Upper lobe of right lung (tissue), 1 donor: ENCODE measurements at regions not wholly inside any gene's neighbourhood (a gene's known extent, or its start where the extent isn't known, plus 50 kb on each side); places are given as distances from the start of the nearest gene placed in this dataset.

Source experiments
- ATAC-seq: fragments of 200-7000 bp; cut with Tn5 transposase; one replicate; pipeline ENCODE4 v1.9.1; 2020; ENCODE audit warnings: mild to moderate bottlenecking, moderate library complexity
- DNase-seq: peaks from one replicate; pipeline ENCODE4 v3.0.0-alpha.2; 2020
- H3K27ac ChIP-seq: fragments of 200-600 bp; one replicate; pipeline ENCODE4 v1.8.0; 2022
- H3K27me3 ChIP-seq: fragments of 200-600 bp; one replicate; pipeline ENCODE4 v1.8.0; 2022; ENCODE audit warnings: mild to moderate bottlenecking
- H3K36me3 ChIP-seq: fragments of 200-600 bp; one replicate; pipeline ENCODE4 v1.8.0; 2022
- H3K4me1 ChIP-seq: fragments of 200-600 bp; one replicate; pipeline ENCODE4 v1.8.0; 2022
- H3K4me3 ChIP-seq: fragments of 200-600 bp; one replicate; pipeline ENCODE4 v1.8.0; 2022; ENCODE audit warnings: mild to moderate bottlenecking
- H3K9me3 ChIP-seq: fragments of 200-600 bp; one replicate; pipeline ENCODE4 v1.8.0; 2022
- intact Hi-C: fragments of 100-400 bp; cut with DNase I; formaldehyde crosslinking; loops from one replicate; pipeline ENCODE4 v1.11.0; 2022
- TF ChIP-seq, protein P1 (sequence below): fragments of 200-600 bp; IDR thresholded peaks from one replicate; pipeline ENCODE4 v1.8.0; 2022; ENCODE audit warnings: antibody characterized with exemption
- donor health status: DM: no; HTN: yes; CAD: no; lungs with severe emphysema.

DNA sequence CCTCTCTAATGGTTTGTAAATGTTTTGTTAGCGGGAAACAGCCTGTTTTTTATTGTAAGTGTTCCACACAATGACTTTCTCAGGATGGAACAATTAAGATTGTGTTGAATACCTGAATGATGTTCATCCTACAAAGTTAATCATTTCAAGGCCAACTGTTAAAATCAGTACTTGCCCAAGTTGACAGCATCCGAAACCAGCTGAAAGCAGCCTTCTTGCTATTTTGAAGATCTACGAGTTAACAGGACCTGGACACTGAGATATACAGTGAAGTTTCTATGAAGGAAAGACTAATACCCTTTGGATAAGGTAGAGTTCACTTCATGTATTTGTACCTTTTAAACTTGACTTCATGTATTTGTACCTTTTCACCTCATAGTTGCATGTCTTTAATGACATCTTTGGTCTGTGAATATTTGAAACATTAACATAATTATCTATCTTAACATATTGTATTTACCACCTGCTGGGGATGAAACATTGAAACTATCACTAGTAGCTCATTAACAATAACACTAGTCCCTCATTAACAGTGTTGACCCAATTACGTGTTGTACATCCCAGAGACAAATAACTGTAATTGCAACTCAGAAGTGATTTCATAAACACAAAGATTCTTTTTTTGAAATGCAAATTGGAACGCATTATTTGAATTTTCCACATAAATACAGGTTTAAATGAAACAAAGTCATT is 556.0 kb upstream of the MEX3C start:
- no peak for DNase-seq
- ATAC-seq, result no peak
- intact Hi-C loops, result no loop called here
- Histone ChIP-seq H3K9me3 (no peaks in the 10 kb centered on the region), H3K27ac (no peak overlapping the region), H3K27me3 (no peaks in the 10 kb centered on the region), H3K36me3 (no peaks in the 10 kb centered on the region), H3K4me1 (no peaks in the 10 kb centered on the region), H3K4me3 (no peak overlapping the region)
- TF ChIP-seq, protein P1, sequence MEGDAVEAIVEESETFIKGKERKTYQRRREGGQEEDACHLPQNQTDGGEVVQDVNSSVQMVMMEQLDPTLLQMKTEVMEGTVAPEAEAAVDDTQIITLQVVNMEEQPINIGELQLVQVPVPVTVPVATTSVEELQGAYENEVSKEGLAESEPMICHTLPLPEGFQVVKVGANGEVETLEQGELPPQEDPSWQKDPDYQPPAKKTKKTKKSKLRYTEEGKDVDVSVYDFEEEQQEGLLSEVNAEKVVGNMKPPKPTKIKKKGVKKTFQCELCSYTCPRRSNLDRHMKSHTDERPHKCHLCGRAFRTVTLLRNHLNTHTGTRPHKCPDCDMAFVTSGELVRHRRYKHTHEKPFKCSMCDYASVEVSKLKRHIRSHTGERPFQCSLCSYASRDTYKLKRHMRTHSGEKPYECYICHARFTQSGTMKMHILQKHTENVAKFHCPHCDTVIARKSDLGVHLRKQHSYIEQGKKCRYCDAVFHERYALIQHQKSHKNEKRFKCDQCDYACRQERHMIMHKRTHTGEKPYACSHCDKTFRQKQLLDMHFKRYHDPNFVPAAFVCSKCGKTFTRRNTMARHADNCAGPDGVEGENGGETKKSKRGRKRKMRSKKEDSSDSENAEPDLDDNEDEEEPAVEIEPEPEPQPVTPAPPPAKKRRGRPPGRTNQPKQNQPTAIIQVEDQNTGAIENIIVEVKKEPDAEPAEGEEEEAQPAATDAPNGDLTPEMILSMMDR, result no peak

DNA sequence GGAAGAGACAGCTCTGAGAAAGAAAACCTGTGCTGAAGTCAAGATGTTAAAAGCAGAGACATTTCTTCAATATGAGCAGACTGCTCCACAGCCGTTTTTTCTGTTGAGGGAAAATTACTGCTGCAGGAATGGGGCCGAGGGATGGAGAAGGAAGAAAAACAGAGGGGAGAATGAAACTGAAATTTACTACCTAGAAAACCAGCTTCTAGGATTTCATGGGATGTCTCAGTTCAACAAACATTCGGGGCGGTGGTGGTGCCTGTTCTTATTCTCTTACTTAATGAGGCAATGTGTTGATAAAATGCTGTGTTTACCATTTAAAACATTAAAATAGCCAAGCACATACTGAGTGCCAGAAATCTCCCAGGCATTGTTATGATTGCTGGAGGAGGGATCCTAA is 557.1 kb upstream of the MEX3C start:
- TF ChIP-seq, protein P1, result no peak
- intact Hi-C loops, result no loop called here
- Histone ChIP-seq H3K4me1 (no peaks in the 10 kb centered on the region), H3K4me3 (no peak overlapping the region), H3K9me3 (no peaks in the 10 kb centered on the region), H3K27ac (no peak overlapping the region), H3K36me3 (no peaks in the 10 kb centered on the region), H3K27me3 (no peaks in the 10 kb centered on the region)
- ATAC-seq (no peak), DNase-seq (no peak)

DNA sequence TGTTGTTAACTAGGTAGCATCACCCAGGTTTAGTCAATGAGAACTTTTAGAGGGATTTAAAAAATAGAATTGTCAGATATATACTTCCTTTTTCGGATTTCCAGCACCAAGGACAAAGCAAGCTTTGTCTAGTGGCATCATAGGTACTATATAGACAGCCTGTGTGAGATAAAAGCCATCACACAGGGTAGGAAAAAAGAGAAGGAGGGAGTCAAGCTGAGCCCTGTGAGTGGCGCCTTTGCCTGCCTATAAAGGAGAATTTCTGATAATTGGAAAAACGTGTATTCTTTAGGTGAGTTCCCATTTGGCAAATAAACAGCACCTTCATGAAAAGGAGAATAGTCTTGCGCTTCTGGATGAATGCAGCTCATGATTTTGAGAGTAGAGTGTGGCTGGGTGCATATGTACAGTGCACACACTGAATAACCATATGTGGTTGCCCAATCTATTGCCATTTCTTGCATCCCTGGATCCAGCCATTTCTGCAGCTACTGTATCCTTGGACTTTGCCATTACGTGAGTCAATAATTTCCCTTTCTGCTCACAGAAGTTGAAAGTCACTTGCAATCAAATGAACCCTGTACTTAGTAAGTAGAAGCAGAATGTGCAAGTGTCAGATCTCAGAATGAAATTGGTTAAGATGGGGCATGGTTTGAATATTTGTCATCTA is 559.9 kb upstream of the MEX3C start:
- Histone ChIP-seq H3K9me3 (no peaks in the 10 kb centered on the region), H3K27ac (no peak overlapping the region), H3K4me3 (no peak overlapping the region), H3K27me3 (no peaks in the 10 kb centered on the region), H3K36me3 (no peaks in the 10 kb centered on the region), H3K4me1 (no peaks in the 10 kb centered on the region)
- DNase-seq, result no peak
- TF ChIP-seq, protein P1, result no peak
- ATAC-seq, result no peak
- intact Hi-C loops, result no loop called here

DNA sequence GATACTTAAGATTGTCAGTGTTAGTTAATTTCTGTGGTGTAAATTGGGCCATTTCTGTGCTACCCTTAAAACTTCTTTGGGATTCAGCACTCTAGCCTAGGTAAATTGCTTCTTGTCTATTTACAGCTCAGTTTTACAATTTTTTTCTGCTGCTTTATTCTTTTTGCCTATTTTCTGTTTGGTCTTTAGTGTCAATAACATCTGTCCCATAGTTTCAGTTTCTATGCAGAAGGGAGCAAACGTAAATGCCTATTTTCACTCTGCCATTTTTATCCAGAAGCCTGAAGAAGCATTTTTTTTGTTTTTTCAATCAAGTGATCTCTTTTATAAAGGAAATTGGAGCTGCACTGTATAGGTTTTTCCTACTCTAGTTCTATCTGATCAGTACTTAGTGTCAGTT is 564.9 kb upstream of the MEX3C start:
- Histone ChIP-seq H3K4me1 (no peaks in the 10 kb centered on the region), H3K9me3 (no peaks in the 10 kb centered on the region), H3K4me3 (no peak overlapping the region), H3K27ac (no peak overlapping the region), H3K36me3 (no peaks in the 10 kb centered on the region), H3K27me3 (no peaks in the 10 kb centered on the region)
- no peak for DNase-seq
- intact Hi-C loops, result no loop called here
- ATAC-seq, result no peak
- TF ChIP-seq, protein P1, result no peak

DNA sequence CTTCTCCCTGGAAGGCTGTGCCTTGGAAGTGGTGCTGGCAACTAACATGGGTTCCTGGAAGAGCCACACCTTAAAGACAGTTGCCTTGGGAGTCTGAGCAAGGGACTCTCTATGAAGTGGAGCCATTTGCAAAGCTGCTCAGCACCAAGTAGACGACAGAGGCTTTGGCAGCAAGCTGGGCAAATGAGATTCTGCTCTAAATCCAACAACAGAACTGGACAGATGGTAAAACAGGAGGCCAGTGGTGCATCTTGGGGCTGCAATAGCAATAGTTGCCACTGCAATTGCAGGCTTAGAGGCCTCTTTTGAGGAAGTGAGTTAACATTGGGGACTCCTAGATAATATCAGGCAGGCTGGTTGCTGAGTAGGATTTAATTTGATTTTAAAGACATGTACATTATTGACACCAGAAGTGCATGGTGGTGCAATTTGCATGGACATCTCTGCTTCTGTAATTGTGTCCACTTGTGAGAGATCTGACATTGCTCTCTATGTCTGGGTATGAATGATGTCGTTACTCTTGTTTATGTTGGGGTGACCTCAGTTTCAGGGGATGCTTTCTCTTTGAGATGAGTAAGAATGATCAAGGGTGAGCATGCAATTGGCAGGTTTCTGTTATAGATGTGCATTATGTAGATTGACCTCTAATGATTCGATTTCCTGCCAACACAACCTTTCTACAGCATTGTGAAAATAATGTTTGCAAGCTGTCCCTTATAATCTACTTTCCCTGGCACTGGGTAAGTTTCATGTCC is 568.3 kb upstream of the MEX3C start:
- TF ChIP-seq, protein P1, result no peak
- no peak overlapping the region for H3K4me3 ChIP-seq
- no peak for ATAC-seq
- H3K4me1 ChIP-seq, result no peaks in the 10 kb centered on the region
- no peak overlapping the region for H3K27ac ChIP-seq
- no peaks in the 10 kb centered on the region for H3K36me3 ChIP-seq
- intact Hi-C loops, result no loop called here
- no peaks in the 10 kb centered on the region for H3K27me3 ChIP-seq
- DNase-seq, result no peak
- H3K9me3 ChIP-seq, result no peaks in the 10 kb centered on the region
